ENCODE measurements at regions not wholly inside any gene's neighbourhood (a gene's known extent, or its start where the extent isn't known, plus 50 kb on each side); places are given as distances from the start of the nearest gene placed in this dataset.
"Not testable (repeated sequence)": the region's sequence is repeated elsewhere in the genome, so short reads cannot be mapped to it uniquely, and the experiment has no call there.

DNA sequence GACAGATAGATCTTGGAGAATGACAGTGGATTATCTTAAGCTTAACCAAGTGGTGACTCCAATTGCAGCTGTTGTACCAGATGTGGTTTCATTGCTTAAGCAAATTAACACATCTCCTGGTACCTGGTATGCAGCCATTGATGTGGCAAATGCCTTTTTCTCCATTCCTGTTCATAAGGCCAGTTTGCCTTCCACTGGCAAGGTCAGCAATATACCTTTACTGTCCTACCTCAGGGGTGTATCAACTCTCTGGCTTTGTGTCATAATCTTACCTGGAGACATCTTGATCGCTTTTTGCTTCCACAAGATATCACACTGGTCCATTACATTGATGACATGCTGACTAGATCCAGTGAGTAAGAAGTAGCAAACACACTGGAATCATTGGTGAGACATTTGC is 86.3 kb upstream of the RANBP6 start:
- H3K36me3 Mint-ChIP-seq (ENCODE audit: low read depth, unreplicated experiment); H3K4me2 ChIP-seq (ENCODE audit: low read length); H2AFZ ChIP-seq (ENCODE audit: low read depth, low read length); H3K27me3 Mint-ChIP-seq (ENCODE audit: low read depth, unreplicated experiment); H3K4me3 ChIP-seq (ENCODE audit: insufficient read depth, low read depth, low read length); H3K9me3 ChIP-seq (ENCODE audit: insufficient read depth, low read depth, low read length); FAIRE-seq; H3K27ac Mint-ChIP-seq (ENCODE audit: unreplicated experiment); H3K27me3 ChIP-seq (ENCODE audit: insufficient read depth, low read length); H3K27ac ChIP-seq (ENCODE audit: low read depth, low read length); H3K4me3 Mint-ChIP-seq (ENCODE audit: unreplicated experiment); DNase-seq (ENCODE audit: low read depth); H3K9me3 Mint-ChIP-seq (ENCODE audit: unreplicated experiment); H3K9ac ChIP-seq (ENCODE audit: low read length); H3K4me1 ChIP-seq (ENCODE audit: insufficient read depth, low read length); H3K79me2 ChIP-seq (ENCODE audit: insufficient read depth, low read length); H4K20me1 ChIP-seq (ENCODE audit: insufficient read depth, low read length); H3K4me1 Mint-ChIP-seq (ENCODE audit: low read depth, unreplicated experiment); H3K36me3 ChIP-seq (ENCODE audit: insufficient read depth, low read length): not testable (repeated sequence)

DNA sequence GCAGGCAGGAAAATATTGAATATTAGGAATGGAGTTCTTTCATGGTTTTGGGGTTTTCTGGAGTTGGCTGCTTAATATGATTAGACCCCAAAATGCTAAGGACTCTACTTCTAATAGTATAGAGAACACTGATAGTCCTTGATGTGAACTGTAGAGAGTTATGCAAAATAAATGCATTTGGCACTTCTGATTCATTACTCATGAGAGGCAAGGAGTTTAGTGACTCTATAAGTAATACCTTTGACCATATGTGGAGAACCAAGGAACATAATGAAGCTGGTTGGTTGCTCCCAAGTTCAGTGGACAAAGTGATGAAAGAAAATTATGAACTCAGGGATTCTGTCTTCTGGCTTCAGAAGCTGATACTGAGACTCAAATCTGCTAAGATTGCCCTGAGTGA is 83.9 kb upstream of the RANBP6 start:
- not testable (repeated sequence) for H3K4me1 ChIP-seq (ENCODE audit: insufficient read depth, low read length); H3K4me2 ChIP-seq (ENCODE audit: low read length); H3K4me3 Mint-ChIP-seq (ENCODE audit: unreplicated experiment); H3K27me3 Mint-ChIP-seq (ENCODE audit: low read depth, unreplicated experiment); H3K4me1 Mint-ChIP-seq (ENCODE audit: low read depth, unreplicated experiment); H4K20me1 ChIP-seq (ENCODE audit: insufficient read depth, low read length); H3K9me3 ChIP-seq (ENCODE audit: insufficient read depth, low read depth, low read length); H3K36me3 Mint-ChIP-seq (ENCODE audit: low read depth, unreplicated experiment); FAIRE-seq; DNase-seq (ENCODE audit: low read depth); H3K79me2 ChIP-seq (ENCODE audit: insufficient read depth, low read length); H3K27ac Mint-ChIP-seq (ENCODE audit: unreplicated experiment); H3K27me3 ChIP-seq (ENCODE audit: insufficient read depth, low read length); H2AFZ ChIP-seq (ENCODE audit: low read depth, low read length); H3K4me3 ChIP-seq (ENCODE audit: insufficient read depth, low read depth, low read length); H3K9ac ChIP-seq (ENCODE audit: low read length); H3K36me3 ChIP-seq (ENCODE audit: insufficient read depth, low read length); H3K27ac ChIP-seq (ENCODE audit: low read depth, low read length); H3K9me3 Mint-ChIP-seq (ENCODE audit: unreplicated experiment)

DNA sequence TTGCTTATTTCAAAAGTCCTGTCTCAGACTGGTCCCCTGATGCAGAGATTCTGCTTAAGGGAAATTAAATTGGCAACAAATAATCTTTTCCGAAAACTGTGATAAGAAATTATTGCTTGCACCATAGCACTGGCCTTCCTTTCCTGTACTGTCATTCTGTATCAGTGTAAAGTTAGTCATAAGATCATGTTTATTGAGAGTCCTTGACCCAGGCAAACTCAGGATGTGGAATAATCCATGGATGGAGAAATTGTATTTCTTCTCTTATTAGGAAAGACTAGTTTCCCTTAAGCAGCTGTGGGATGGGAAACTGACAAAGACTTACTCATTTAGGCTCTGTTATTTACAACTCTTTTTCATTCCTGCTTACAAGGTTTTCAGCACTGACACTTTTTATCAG is 83.0 kb upstream of the RANBP6 start:
- no peaks in the 10 kb centered on the region for H3K36me3 Mint-ChIP-seq (ENCODE audit: low read depth, unreplicated experiment)
- no peak for FAIRE-seq

More for the DNA sequence above, 83.0 kb upstream of the RANBP6 start:
- H3K9ac ChIP-seq (ENCODE audit: low read length) = no peak overlapping the region
- DNase-seq (ENCODE audit: low read depth) = peak; percentile 22
- H3K27ac ChIP-seq (ENCODE audit: low read depth, low read length) = no peak overlapping the region
- H3K79me2 ChIP-seq (ENCODE audit: insufficient read depth, low read length) = no peaks in the 10 kb centered on the region
- H3K36me3 ChIP-seq (ENCODE audit: insufficient read depth, low read length) = no peaks in the 10 kb centered on the region
- no peak overlapping the region for H2AFZ ChIP-seq (ENCODE audit: low read depth, low read length)
- H3K4me1 ChIP-seq (ENCODE audit: insufficient read depth, low read length) = no peaks in the 10 kb centered on the region
- H3K4me2 ChIP-seq (ENCODE audit: low read length) = no peak overlapping the region
- H3K27ac Mint-ChIP-seq (ENCODE audit: unreplicated experiment) = no peak overlapping the region
- H4K20me1 ChIP-seq (ENCODE audit: insufficient read depth, low read length) = no peaks in the 10 kb centered on the region
- peaks cover 3% of the 10 kb centered on the region for H3K9me3 Mint-ChIP-seq (ENCODE audit: unreplicated experiment)
- no peaks in the 10 kb centered on the region for H3K27me3 ChIP-seq (ENCODE audit: insufficient read depth, low read length)
- TF ChIP-seq, protein P1, sequence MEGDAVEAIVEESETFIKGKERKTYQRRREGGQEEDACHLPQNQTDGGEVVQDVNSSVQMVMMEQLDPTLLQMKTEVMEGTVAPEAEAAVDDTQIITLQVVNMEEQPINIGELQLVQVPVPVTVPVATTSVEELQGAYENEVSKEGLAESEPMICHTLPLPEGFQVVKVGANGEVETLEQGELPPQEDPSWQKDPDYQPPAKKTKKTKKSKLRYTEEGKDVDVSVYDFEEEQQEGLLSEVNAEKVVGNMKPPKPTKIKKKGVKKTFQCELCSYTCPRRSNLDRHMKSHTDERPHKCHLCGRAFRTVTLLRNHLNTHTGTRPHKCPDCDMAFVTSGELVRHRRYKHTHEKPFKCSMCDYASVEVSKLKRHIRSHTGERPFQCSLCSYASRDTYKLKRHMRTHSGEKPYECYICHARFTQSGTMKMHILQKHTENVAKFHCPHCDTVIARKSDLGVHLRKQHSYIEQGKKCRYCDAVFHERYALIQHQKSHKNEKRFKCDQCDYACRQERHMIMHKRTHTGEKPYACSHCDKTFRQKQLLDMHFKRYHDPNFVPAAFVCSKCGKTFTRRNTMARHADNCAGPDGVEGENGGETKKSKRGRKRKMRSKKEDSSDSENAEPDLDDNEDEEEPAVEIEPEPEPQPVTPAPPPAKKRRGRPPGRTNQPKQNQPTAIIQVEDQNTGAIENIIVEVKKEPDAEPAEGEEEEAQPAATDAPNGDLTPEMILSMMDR (IDR thresholded peaks at IDR 0.05; ENCODE audit: insufficient read depth, low read depth, low read length) = no peak
- no peak for TF ChIP-seq EZH2 (IDR thresholded peaks at IDR 0.05; ENCODE audit: insufficient read depth, low read length)
- H3K4me3 ChIP-seq (ENCODE audit: insufficient read depth, low read depth, low read length) = no peak overlapping the region
- H3K9me3 ChIP-seq (ENCODE audit: insufficient read depth, low read depth, low read length) = no peaks in the 10 kb centered on the region
- H3K4me3 Mint-ChIP-seq (ENCODE audit: unreplicated experiment) = no peak overlapping the region
- H3K27me3 Mint-ChIP-seq (ENCODE audit: low read depth, unreplicated experiment) = no peaks in the 10 kb centered on the region
- H3K4me1 Mint-ChIP-seq (ENCODE audit: low read depth, unreplicated experiment) = no peaks in the 10 kb centered on the region
